MCF 10A (cell line): ENCODE measurements at regions not wholly inside any gene's neighbourhood (a gene's known extent, or its start where the extent isn't known, plus 50 kb on each side); places are given as distances from the start of the nearest gene placed in this dataset.
"Not testable (repeated sequence)": the region's sequence is repeated elsewhere in the genome, so short reads cannot be mapped to it uniquely, and the experiment has no call there.

Experiments used
- BruUV-seq: library from RNA; stranded (reverse); fragments of 400-500 nt; replicated peaks from 2 replicates; lab custom pipeline; 2021; lab: Mats Ljungman, UMichigan
- CTCF ChIA-PET: fragments of 300-600 bp; sonication (Branson Sonifier 250); formaldehyde crosslinking; extraction: SDS; loops from one replicate; lab custom pipeline; 2021; ENCODE audit warnings: antibody characterized with exemption, inconsistent platforms; lab: Yijun Ruan, JAX
- POLR2A ChIA-PET: fragments of 300-600, 350-650 bp; sonication (Branson Sonifier 250); formaldehyde crosslinking; extraction: SDS; loops from one replicate; lab custom pipeline; 2020; ENCODE audit warnings: antibody characterized with exemption, inconsistent platforms; lab: Yijun Ruan, JAX
- DNase-seq: peaks from one replicate; pipeline ENCODE4 v3.0.0-alpha.2; 2018; ENCODE audit not compliant: unreplicated experiment
- H3K27ac Mint-ChIP-seq: one replicate; pipeline ENCODE4 v1.8.0; 2022; ENCODE audit warnings: mild to moderate bottlenecking, low read depth, mixed read lengths; ENCODE audit not compliant: unreplicated experiment
- H3K27me3 Mint-ChIP-seq: one replicate; pipeline ENCODE4 v1.8.0; 2022; ENCODE audit warnings: mixed read lengths; ENCODE audit not compliant: insufficient read depth, unreplicated experiment
- H3K36me3 Mint-ChIP-seq: one replicate; pipeline ENCODE4 v1.8.0; 2022; ENCODE audit warnings: mild to moderate bottlenecking, moderate library complexity, mixed read lengths; ENCODE audit not compliant: insufficient read depth, unreplicated experiment
- H3K4me1 Mint-ChIP-seq: one replicate; pipeline ENCODE4 v1.8.0; 2022; ENCODE audit warnings: mixed read lengths; ENCODE audit not compliant: insufficient read depth, unreplicated experiment
- H3K4me3 Mint-ChIP-seq: one replicate; pipeline ENCODE4 v1.8.0; 2022; ENCODE audit warnings: mild to moderate bottlenecking, moderate library complexity, mixed read lengths; ENCODE audit not compliant: unreplicated experiment
- H3K9me3 Mint-ChIP-seq: one replicate; pipeline ENCODE4 v1.8.0; 2022; ENCODE audit warnings: mixed read lengths; ENCODE audit not compliant: unreplicated experiment
- intact Hi-C: fragments of 100-400 bp; cut with micrococcal nuclease; formaldehyde crosslinking; loops from 2 replicates; pipeline ENCODE4 v1.14.1; 2022
- TF ChIP-seq, protein P1 (sequence below): fragments of 200-600 bp; IDR thresholded peaks from one replicate; pipeline ENCODE4 v1.8.0; 2022; ENCODE audit warnings: antibody characterized with exemption, mild to moderate bottlenecking; ENCODE audit not compliant: unreplicated experiment

DNA sequence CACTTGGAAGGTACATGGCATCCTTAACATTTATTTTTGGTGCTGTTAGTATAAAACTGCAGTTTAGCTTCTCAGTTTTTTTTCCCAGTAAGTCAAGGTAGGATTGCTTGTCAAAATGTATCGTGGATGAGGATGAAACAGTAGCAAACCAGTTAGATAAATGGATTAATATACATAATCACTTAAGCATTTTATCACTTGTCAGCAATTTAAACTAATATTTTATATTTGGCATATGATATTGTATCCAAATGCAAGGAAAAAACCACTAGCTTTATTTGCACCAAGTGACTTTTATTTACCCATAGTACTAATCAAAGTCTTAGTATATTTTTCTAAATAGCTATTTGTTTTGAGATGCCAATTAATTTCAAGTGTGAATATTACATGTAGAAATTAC lies 137.7 kb upstream of the XIRP2 start:
- Mint-ChIP-seq H3K27ac (no peak overlapping the region), H3K9me3 (peaks cover under 1% of the 10 kb centered on the region), H3K4me3 (no peak overlapping the region), H3K36me3 (no peaks in the 10 kb centered on the region), H3K27me3 (no peaks in the 10 kb centered on the region), H3K4me1 (no peaks in the 10 kb centered on the region)
- intact Hi-C loops, result no loop called here
- CTCF ChIA-PET, result no interaction called here
- BruUV-seq, result no TSS peak
- POLR2A ChIA-PET, result no interaction called here
- DNase-seq, result no peak
- TF ChIP-seq, protein P1, sequence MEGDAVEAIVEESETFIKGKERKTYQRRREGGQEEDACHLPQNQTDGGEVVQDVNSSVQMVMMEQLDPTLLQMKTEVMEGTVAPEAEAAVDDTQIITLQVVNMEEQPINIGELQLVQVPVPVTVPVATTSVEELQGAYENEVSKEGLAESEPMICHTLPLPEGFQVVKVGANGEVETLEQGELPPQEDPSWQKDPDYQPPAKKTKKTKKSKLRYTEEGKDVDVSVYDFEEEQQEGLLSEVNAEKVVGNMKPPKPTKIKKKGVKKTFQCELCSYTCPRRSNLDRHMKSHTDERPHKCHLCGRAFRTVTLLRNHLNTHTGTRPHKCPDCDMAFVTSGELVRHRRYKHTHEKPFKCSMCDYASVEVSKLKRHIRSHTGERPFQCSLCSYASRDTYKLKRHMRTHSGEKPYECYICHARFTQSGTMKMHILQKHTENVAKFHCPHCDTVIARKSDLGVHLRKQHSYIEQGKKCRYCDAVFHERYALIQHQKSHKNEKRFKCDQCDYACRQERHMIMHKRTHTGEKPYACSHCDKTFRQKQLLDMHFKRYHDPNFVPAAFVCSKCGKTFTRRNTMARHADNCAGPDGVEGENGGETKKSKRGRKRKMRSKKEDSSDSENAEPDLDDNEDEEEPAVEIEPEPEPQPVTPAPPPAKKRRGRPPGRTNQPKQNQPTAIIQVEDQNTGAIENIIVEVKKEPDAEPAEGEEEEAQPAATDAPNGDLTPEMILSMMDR, result no peak

DNA sequence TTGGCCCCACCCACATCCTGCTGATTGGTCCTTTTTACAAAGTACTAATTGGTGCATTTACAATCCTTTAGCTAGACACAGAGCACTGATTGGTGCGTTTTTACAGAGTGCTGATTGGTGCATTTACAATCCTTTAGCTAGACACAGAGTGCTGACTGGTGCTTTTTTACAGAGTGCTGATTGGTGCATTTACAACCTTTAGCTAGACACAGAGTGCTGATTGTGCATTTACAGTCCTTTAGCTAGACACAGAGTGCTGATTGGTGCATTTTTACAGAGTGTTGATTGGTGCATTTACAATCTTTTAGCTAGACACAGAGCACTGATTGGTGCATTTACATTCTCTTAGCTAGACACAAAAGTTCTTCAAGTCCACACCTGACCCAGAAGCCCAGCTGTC lies 144.2 kb upstream of the XIRP2 start:
- H3K27ac Mint-ChIP-seq, intact Hi-C loops, DNase-seq, H3K4me3 Mint-ChIP-seq, H3K27me3 Mint-ChIP-seq, H3K36me3 Mint-ChIP-seq, H3K4me1 Mint-ChIP-seq, BruUV-seq: not testable (repeated sequence)
- CTCF ChIA-PET, result interaction anchor here (0.6 kb wide), 1 partner anchor 434 kb away, joined by 3 read pairs; no protein-coding TSS in a partner anchor
- peaks cover 15% of the 10 kb centered on the region for H3K9me3 Mint-ChIP-seq
- POLR2A ChIA-PET, result interaction anchor here (0.7 kb wide), 1 partner anchor 14 kb away, joined by 3 read pairs; no protein-coding TSS in a partner anchor

DNA sequence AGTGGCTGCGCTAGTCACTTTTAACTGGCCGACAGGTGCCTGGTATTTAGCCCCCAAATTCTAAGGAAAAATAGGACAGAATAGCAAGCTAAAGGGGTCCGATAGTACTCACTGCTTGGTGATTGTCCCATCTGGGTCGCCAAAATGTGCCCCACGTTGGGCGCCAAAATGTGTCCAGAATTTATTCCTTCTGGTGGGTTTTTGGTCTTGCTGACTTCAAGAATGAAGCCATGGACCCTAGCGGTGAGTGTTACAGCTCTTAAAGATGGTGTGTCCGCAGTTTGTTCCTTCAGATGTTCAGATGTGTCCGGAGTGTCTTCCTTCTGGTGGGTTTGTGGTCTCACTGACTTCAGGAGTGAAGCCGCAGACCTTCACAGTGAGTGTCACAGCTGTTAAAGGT lies 144.8 kb upstream of the XIRP2 start:
- peak; percentile 2 for DNase-seq
- BruUV-seq, CTCF ChIA-PET: not testable (repeated sequence)

DNA sequence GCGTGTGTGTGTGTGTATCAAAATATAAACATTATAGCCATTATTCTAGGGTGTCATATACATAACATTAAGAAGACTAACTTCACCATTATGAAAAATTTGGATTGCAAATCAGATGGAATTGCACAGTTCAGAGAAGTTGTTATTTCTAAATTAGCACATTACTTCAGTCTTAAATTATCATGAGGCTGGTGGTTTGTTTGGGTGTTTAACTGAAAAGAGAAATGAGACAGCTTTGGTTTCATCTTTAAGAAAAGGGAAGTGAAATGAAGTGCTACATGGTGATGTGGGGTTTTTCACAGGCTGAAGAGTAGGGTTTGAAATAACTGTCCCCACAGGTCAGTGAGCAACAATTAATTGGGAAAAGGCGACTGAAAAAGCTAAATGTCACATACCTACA lies 161.2 kb upstream of the XIRP2 start:
- intact Hi-C loops, result no loop called here
- ChIA-PET POLR2A (no interaction called here), CTCF (no interaction called here)
- H3K27me3 Mint-ChIP-seq, result peaks cover 14% of the 10 kb centered on the region
- no peak overlapping the region for H3K27ac Mint-ChIP-seq
- DNase-seq, result no peak
- TF ChIP-seq, protein P1, result no peak
- BruUV-seq, result no TSS peak
- no peaks in the 10 kb centered on the region for H3K36me3 Mint-ChIP-seq
- H3K4me1 Mint-ChIP-seq, result no peaks in the 10 kb centered on the region
- peaks cover 8% of the 10 kb centered on the region for H3K9me3 Mint-ChIP-seq
- no peak overlapping the region for H3K4me3 Mint-ChIP-seq

More for the DNA sequence above, 144.8 kb upstream of the XIRP2 start:
- POLR2A ChIA-PET, H3K27me3 Mint-ChIP-seq, H3K4me3 Mint-ChIP-seq, H3K36me3 Mint-ChIP-seq, intact Hi-C loops, H3K4me1 Mint-ChIP-seq, H3K27ac Mint-ChIP-seq: not testable (repeated sequence)
- H3K9me3 Mint-ChIP-seq, result peaks cover 15% of the 10 kb centered on the region

DNA sequence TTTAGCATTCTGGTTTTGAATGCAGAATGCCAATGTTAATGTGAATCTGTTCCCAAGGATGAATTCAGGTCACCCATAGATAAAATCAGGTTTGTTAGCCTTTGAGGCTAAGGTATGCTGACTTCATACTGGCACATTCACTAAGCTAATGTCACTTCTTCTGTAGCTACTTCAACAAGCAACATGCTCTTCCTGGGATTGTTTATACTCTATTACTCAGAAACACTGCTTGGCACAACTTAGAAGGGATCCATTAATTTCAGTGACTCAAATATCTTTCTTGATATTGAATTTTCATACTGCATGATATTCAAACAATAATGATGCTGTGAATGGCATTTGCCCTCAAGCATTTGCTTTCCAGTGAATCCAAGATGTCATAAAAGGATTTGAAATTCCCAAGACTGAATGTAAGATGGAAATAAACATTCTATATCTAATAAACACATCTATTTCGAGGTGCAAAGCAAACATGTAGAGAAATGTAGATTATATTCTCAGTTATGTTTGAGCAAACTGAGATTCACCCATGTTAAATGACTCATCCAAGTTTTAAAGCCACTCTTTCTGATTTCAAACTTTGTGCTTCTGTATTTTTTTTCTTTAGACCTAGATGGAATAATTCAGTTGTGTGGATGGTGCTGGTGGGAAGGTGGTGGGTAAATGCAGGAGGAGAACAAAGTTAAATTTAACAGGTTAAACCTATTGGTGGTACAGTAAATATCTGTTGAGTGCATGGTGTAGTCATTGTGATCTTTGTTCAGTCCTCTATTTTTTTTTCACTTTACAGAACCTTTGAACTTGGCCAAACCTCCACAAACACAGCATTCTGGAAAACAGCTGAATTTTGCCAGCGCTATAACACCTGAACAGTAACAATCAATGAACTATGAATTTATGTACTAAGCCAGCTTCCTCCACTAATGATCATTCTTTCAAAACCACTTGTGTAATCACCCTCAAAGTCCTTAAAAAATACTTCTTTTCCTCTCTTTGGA lies 162.1 kb upstream of the XIRP2 start:
- BruUV-seq, result no TSS peak
- H3K27me3 Mint-ChIP-seq, result peaks cover 14% of the 10 kb centered on the region
- H3K27ac Mint-ChIP-seq, result no peak overlapping the region
- DNase-seq, result no peak
- H3K9me3 Mint-ChIP-seq, result peaks cover 10% of the 10 kb centered on the region
- H3K36me3 Mint-ChIP-seq, result no peaks in the 10 kb centered on the region
- intact Hi-C loops, result no loop called here
- CTCF ChIA-PET, result no interaction called here
- no peaks in the 10 kb centered on the region for H3K4me1 Mint-ChIP-seq
- H3K4me3 Mint-ChIP-seq, result no peak overlapping the region
- TF ChIP-seq, protein P1, result no peak
- POLR2A ChIA-PET, result no interaction called here
